SK-N-SH treated with all-trans-retinoic acid at 6 μM for 48 hours (cell line): ENCODE measurements at regions not wholly inside any gene's neighbourhood (a gene's known extent, or its start where the extent isn't known, plus 50 kb on each side); places are given as distances from the start of the nearest gene placed in this dataset.

ENCODE experiments used
- ATAC-seq: fragments of 200-7000 bp; cut with Tn5 transposase; 3 replicates; pipeline ENCODE4 v1.9.1; 2020; ENCODE audit warnings: mild to moderate bottlenecking, moderate library complexity
- ARNTL ChIP-seq: fragments of 450-650 bp; formaldehyde crosslinking; IDR thresholded peaks from 2 replicates; pipeline ENCODE4 v1.5.0; 2020; ENCODE audit warnings: low read depth, mild to moderate bottlenecking, moderate library complexity, borderline replicate concordance
- BACH2 ChIP-seq: fragments of 250-450 bp; sonication (Bioruptor Pico); IDR thresholded peaks from 2 replicates; pipeline ENCODE4 v1.9.0; 2021; ENCODE audit warnings: mild to moderate bottlenecking, borderline replicate concordance
- CSDC2 ChIP-seq: fragments of 250-450 bp; sonication (Bioruptor Pico); IDR thresholded peaks from 2 replicates; pipeline ENCODE4 v1.5.0; 2020; ENCODE audit warnings: mild to moderate bottlenecking, moderate library complexity
- ESRRG ChIP-seq: fragments of 250-450 bp; sonication (Bioruptor Pico); IDR thresholded peaks from 2 replicates; pipeline ENCODE4 v1.6.1; 2021; ENCODE audit warnings: mild to moderate bottlenecking
- GLIS3 ChIP-seq: fragments of 250-450 bp; sonication (Bioruptor Pico); IDR thresholded peaks from 2 replicates; pipeline ENCODE4 v1.5.0; 2020; ENCODE audit warnings: mild to moderate bottlenecking, moderate library complexity
- ISL1 ChIP-seq: fragments of 250-450 bp; sonication (Bioruptor Pico); IDR thresholded peaks from 2 replicates; pipeline ENCODE4 v2.1.2; 2022; ENCODE audit warnings: mild to moderate bottlenecking, moderate library complexity
- OSR1 ChIP-seq: fragments of 250-450 bp; sonication (Bioruptor Pico); IDR thresholded peaks from 2 replicates; pipeline ENCODE4 v1.8.0; 2022; ENCODE audit warnings: moderate library complexity, mild to moderate bottlenecking, inconsistent platforms
- RARB ChIP-seq: fragments of 250-450 bp; sonication (Bioruptor Pico); IDR thresholded peaks from 2 replicates; pipeline ENCODE4 v1.8.0; 2021; ENCODE audit warnings: mild to moderate bottlenecking, moderate library complexity
- SNAI2 ChIP-seq: fragments of 250-450 bp; sonication (Bioruptor Pico); IDR thresholded peaks from 2 replicates; pipeline ENCODE4 v1.5.0; 2020; ENCODE audit warnings: mild to moderate bottlenecking, moderate library complexity
- TCF4 ChIP-seq: fragments of 250-450 bp; sonication (Bioruptor Pico); IDR thresholded peaks from 2 replicates; pipeline ENCODE4 v1.8.0; 2021; ENCODE audit warnings: mild to moderate bottlenecking, moderate library complexity, borderline replicate concordance
- TOX ChIP-seq: fragments of 250-450 bp; sonication (Bioruptor Pico); IDR thresholded peaks from 2 replicates; pipeline ENCODE4 v1.8.0; 2021; ENCODE audit warnings: mild to moderate bottlenecking, moderate library complexity, borderline replicate concordance
- ZC3H10 ChIP-seq: fragments of 250-450 bp; sonication (Bioruptor Pico); IDR thresholded peaks from 2 replicates; pipeline ENCODE4 v1.5.1; 2021; ENCODE audit warnings: mild to moderate bottlenecking, moderate library complexity
- ZFP30 ChIP-seq: fragments of 450-650 bp; formaldehyde crosslinking; IDR thresholded peaks from 2 replicates; pipeline ENCODE4 v1.5.0; 2022; ENCODE audit warnings: mild to moderate bottlenecking, moderate library complexity
- ZNF565 ChIP-seq: fragments of 450-650 bp; formaldehyde crosslinking; conservative IDR thresholded peaks from 2 replicates; pipeline ENCODE4 v1.5.0; 2020; ENCODE audit warnings: low read depth, mild to moderate bottlenecking, moderate library complexity
- ZNF8 ChIP-seq: fragments of 450-650 bp; formaldehyde crosslinking; IDR thresholded peaks from 2 replicates; pipeline ENCODE4 v1.5.0; 2020; ENCODE audit warnings: mild to moderate bottlenecking, moderate library complexity
- TF ChIP-seq, protein P1 (sequence below): fragments of 250-450 bp; sonication (Bioruptor Pico); IDR thresholded peaks from 2 replicates; pipeline ENCODE4 v1.5.0; 2020; ENCODE audit warnings: mild to moderate bottlenecking, moderate library complexity
- TF ChIP-seq, protein P2 (sequence below): fragments of 250-450 bp; sonication (Bioruptor Pico); IDR thresholded peaks from 2 replicates; pipeline ENCODE4 v1.8.0; 2020; ENCODE audit warnings: mild to moderate bottlenecking, moderate library complexity, borderline replicate concordance
- TF ChIP-seq, protein P3 (sequence below): fragments of 250-450 bp; sonication (Bioruptor Pico); IDR thresholded peaks from 2 replicates; pipeline ENCODE4 v1.5.1; 2021; ENCODE audit warnings: mild to moderate bottlenecking, moderate library complexity
- TF ChIP-seq, protein P4 (sequence below): fragments of 250-450 bp; sonication (Bioruptor Pico); IDR thresholded peaks from 2 replicates; pipeline ENCODE4 v1.8.0; 2021; ENCODE audit warnings: low read depth, mild to moderate bottlenecking, moderate library complexity, borderline replicate concordance

DNA sequence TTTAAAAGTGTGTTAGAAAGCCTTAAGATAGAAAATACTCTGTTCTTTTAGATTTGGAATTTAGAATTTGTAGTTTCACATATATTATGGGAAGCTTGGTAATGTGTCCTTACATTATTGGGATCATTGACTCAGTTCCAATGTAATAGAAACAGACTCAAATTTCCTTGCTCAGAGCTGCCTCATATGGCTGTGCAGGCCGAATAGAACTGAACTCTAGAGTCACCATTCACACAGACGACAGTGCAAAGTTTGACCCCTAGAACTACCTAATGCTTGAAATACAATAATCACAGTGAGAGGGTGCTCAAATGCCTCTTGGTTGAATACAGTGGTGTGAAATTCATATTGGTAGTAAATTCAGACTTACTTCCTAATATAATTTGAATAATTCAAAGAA is 482.7 kb upstream of the CITED2 start:
- no peak for ATAC-seq
- TF ChIP-seq SNAI2 (CRISPR knock-in tag) (no peak), TCF4 (no peak), RARB (CRISPR knock-in tag) (no peak), BACH2 (CRISPR knock-in tag) (no peak), ZNF565 (no peak), ARNTL (no peak), GLIS3 (no peak), ISL1 (CRISPR knock-in tag) (no peak), ESRRG (CRISPR knock-in tag) (no peak), TOX (CRISPR knock-in tag) (no peak), OSR1 (no peak), ZFP30 (no peak), ZC3H10 (CRISPR knock-in tag) (no peak), CSDC2 (CRISPR knock-in tag) (no peak)
- TF ChIP-seq, protein P1, sequence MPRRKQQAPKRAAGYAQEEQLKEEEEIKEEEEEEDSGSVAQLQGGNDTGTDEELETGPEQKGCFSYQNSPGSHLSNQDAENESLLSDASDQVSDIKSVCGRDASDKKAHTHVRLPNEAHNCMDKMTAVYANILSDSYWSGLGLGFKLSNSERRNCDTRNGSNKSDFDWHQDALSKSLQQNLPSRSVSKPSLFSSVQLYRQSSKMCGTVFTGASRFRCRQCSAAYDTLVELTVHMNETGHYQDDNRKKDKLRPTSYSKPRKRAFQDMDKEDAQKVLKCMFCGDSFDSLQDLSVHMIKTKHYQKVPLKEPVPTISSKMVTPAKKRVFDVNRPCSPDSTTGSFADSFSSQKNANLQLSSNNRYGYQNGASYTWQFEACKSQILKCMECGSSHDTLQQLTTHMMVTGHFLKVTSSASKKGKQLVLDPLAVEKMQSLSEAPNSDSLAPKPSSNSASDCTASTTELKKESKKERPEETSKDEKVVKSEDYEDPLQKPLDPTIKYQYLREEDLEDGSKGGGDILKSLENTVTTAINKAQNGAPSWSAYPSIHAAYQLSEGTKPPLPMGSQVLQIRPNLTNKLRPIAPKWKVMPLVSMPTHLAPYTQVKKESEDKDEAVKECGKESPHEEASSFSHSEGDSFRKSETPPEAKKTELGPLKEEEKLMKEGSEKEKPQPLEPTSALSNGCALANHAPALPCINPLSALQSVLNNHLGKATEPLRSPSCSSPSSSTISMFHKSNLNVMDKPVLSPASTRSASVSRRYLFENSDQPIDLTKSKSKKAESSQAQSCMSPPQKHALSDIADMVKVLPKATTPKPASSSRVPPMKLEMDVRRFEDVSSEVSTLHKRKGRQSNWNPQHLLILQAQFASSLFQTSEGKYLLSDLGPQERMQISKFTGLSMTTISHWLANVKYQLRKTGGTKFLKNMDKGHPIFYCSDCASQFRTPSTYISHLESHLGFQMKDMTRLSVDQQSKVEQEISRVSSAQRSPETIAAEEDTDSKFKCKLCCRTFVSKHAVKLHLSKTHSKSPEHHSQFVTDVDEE: no peak
- TF ChIP-seq, protein P2, sequence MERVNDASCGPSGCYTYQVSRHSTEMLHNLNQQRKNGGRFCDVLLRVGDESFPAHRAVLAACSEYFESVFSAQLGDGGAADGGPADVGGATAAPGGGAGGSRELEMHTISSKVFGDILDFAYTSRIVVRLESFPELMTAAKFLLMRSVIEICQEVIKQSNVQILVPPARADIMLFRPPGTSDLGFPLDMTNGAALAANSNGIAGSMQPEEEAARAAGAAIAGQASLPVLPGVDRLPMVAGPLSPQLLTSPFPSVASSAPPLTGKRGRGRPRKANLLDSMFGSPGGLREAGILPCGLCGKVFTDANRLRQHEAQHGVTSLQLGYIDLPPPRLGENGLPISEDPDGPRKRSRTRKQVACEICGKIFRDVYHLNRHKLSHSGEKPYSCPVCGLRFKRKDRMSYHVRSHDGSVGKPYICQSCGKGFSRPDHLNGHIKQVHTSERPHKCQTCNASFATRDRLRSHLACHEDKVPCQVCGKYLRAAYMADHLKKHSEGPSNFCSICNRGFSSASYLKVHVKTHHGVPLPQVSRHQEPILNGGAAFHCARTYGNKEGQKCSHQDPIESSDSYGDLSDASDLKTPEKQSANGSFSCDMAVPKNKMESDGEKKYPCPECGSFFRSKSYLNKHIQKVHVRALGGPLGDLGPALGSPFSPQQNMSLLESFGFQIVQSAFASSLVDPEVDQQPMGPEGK (CRISPR knock-in tag): no peak
- TF ChIP-seq, protein P3, sequence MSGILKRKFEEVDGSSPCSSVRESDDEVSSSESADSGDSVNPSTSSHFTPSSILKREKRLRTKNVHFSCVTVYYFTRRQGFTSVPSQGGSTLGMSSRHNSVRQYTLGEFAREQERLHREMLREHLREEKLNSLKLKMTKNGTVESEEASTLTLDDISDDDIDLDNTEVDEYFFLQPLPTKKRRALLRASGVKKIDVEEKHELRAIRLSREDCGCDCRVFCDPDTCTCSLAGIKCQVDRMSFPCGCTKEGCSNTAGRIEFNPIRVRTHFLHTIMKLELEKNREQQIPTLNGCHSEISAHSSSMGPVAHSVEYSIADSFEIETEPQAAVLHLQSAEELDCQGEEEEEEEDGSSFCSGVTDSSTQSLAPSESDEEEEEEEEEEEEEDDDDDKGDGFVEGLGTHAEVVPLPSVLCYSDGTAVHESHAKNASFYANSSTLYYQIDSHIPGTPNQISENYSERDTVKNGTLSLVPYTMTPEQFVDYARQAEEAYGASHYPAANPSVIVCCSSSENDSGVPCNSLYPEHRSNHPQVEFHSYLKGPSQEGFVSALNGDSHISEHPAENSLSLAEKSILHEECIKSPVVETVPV: no peak
- TF ChIP-seq, protein P4, sequence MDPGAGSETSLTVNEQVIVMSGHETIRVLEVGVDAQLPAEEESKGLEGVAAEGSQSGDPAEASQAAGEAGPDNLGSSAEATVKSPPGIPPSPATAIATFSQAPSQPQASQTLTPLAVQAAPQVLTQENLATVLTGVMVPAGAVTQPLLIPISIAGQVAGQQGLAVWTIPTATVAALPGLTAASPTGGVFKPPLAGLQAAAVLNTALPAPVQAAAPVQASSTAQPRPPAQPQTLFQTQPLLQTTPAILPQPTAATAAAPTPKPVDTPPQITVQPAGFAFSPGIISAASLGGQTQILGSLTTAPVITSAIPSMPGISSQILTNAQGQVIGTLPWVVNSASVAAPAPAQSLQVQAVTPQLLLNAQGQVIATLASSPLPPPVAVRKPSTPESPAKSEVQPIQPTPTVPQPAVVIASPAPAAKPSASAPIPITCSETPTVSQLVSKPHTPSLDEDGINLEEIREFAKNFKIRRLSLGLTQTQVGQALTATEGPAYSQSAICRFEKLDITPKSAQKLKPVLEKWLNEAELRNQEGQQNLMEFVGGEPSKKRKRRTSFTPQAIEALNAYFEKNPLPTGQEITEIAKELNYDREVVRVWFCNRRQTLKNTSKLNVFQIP (CRISPR knock-in tag): no peak

DNA sequence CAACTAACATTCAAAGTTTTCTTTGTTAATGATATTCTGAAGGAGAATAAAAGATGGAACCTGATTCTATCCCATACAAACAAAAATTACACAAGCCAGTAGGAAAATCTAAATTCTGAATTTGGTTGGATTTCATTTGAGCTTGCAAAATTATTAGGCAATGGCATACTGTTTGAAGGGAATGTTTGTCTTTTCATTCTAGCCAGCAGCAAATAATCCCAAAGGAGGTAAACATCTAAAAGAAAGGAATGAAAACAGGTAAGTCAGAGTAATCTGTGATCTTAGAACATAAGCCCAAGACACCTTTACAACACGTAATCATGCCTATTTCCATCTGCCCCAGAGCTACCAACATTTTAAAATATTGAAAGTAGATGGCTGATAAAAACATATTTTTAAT is 482.1 kb upstream of the CITED2 start:
- TF ChIP-seq OSR1: no peak
- ATAC-seq: no peak

DNA sequence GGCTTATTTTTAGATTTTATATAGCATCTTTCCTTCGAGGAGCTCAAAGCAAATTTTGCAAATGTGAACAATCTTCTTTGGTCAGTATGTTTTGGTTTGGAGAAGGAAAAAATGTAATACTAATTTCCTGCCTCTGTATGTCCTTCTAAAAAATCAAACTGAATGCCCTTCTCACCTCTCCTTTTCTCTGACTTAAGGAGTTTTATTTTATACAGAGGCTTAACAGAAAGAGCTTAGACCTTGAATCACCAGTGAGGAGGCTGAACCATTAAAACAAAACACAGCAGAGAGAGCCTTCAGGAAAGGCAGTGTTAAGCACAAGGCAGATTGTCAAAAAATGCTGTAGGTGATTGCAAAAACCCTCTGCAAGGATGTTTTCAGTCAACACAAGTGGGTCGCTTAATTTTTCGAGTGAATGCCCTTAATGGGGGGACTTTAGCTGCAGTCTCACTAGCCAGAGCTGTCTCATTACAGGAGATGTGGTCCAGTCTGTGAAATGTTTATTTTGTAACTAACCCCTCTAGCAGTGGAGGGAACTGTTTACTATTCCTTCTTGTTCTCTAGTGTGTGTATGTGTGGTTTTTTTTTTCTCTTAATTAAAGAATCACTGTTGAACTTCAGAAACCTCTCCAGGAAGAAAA is 481.3 kb upstream of the CITED2 start:
- ATAC-seq: no peak
- no peak for TF ChIP-seq OSR1
- no peak for TF ChIP-seq ZNF8 (CRISPR knock-in tag)

DNA sequence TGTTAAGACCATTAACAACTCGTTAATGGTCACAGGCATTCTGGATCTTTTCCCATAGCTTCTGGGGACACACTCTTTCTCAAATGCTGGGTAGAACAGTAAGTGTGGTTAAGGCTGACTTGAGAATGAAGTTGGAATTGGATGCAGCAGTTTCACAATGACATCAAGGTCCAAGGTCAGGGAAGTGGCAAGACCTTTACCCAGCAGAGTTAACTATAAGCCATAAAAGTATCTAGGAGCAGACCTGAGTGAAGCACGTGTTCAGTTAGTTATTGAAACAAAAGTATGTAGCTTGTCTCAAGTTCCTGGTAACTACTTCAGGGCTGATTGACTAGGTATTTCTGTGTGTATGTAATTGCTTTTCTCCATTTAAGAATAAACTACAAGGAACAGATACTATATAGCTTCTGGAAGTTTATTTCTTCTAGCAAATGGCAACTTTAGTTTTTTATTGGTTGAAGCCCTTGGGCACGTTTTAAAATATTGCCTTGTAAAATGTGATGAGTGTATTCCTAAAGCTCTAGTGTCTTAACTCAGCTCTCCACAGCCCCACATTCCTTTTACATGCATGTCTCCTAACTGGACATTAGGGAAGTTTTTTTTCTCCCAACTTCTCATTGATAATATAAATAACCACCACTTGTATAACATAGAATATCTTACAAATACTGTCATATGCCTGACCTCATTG is 479.0 kb upstream of the CITED2 start:
- no peak for TF ChIP-seq ARNTL
- TF ChIP-seq, protein P2 (CRISPR knock-in tag): no peak
- no peak for ATAC-seq
